Activated CD8-positive, alpha-beta memory T cell treated with anti-CD3 and anti-CD28 coated beads for 1 hour (primary cell): ENCODE measurements at regions not wholly inside any gene's neighbourhood (a gene's known extent, or its start where the extent isn't known, plus 50 kb on each side); places are given as distances from the start of the nearest gene placed in this dataset.

ENCODE experiments used
- DNase-seq, 2 donors: peaks; one replicate each; pipeline ENCODE4 v3.0.0-alpha.2; 2020; ENCODE audit warnings: low read depth in 1 of 2; ENCODE audit errors: extremely low read depth in 1 of 2

- DNase-seq, result no peak
These were observed 90.6 kb upstream of the AKIP1 start for GRCh38 chr11:8820401-8820800.

GRCh38 chr11:8822469-8822868 lies 88.5 kb upstream of the AKIP1 start:
- no peak for DNase-seq

GRCh38 chr11:8823174-8823742 lies 87.7 kb upstream of the AKIP1 start:
- DNase-seq, result no peak

- DNase-seq, result no peak
These were observed 84.7 kb upstream of the AKIP1 start for GRCh38 chr11:8826139-8826786.

GRCh38 chr11:8826901-8827560 lies 84.0 kb upstream of the AKIP1 start:
- DNase-seq, result no peak

GRCh38 chr11:8828046-8828445 lies 82.9 kb upstream of the AKIP1 start:
- DNase-seq, result no peak

GRCh38 chr11:8828580-8829361 lies 82.2 kb upstream of the AKIP1 start:
- no peak for DNase-seq

GRCh38 chr11:8829556-8829955 lies 81.4 kb upstream of the AKIP1 start:
- DNase-seq, result no peak

GRCh38 chr11:8830641-8831040 lies 80.3 kb upstream of the AKIP1 start:
- DNase-seq, result no peak

- no peak for DNase-seq
These were observed 79.1 kb upstream of the AKIP1 start for GRCh38 chr11:8831861-8832260.

GRCh38 chr11:8832571-8833260 lies 78.3 kb upstream of the AKIP1 start:
- DNase-seq, result no peak

GRCh38 chr11:8833568-8834315 lies 77.2 kb upstream of the AKIP1 start:
- no peak for DNase-seq

GRCh38 chr11:8834379-8834778 lies 76.6 kb upstream of the AKIP1 start:
- no peak for DNase-seq

- no peak for DNase-seq
These were observed 72.7 kb upstream of the AKIP1 start for GRCh38 chr11:8838248-8838647.

GRCh38 chr11:8839306-8839956 lies 71.6 kb upstream of the AKIP1 start:
- DNase-seq, result no peak

- no peak for DNase-seq
These were observed 70.7 kb upstream of the AKIP1 start for GRCh38 chr11:8839957-8840945.

GRCh38 chr11:8841899-8842298 lies 69.1 kb upstream of the AKIP1 start:
- no peak for DNase-seq

- no peak for DNase-seq
These were observed 52.2 kb upstream of the AKIP1 start for GRCh38 chr11:8858808-8859207.
